Neural progenitor cell (in vitro differentiated cells): ENCODE measurements at regions not wholly inside any gene's neighbourhood (a gene's known extent, or its start where the extent isn't known, plus 50 kb on each side); places are given as distances from the start of the nearest gene placed in this dataset.
A peak's percentile ranks its signal among the peaks of the same experiment; 100 is the strongest.

Source experiments
- DNase-seq: peaks from one replicate; pipeline ENCODE4 v3.0.0-alpha.2; 2016; ENCODE audit warnings: low spot score
- H2AFZ ChIP-seq: fragments of 200-600 bp; sonication (generic); replicated peaks from 2 replicates; pipeline ENCODE4 v1.6.1; 2016; ENCODE audit warnings: antibody characterized with exemption
- H3F3A ChIP-seq: fragments of 200-600 bp; sonication (generic); 2 replicates; pipeline ENCODE4 v1.6.1; 2016; ENCODE audit warnings: antibody characterized with exemption, low read depth
- H3K27ac ChIP-seq: fragments of 200-600 bp; sonication (generic); 2 replicates; pipeline ENCODE4 v1.5.1; 2016; ENCODE audit warnings: mild to moderate bottlenecking
- H3K27me3 ChIP-seq: fragments of 200-600 bp; sonication (generic); 2 replicates; pipeline ENCODE4 v1.6.1; 2016; ENCODE audit warnings: mild to moderate bottlenecking, moderate library complexity
- H3K36me3 ChIP-seq: fragments of 200-600 bp; sonication (generic); 2 replicates; pipeline ENCODE4 v1.5.1; 2016
- H3K4me1 ChIP-seq: fragments of 200-600 bp; sonication (generic); 2 replicates; pipeline ENCODE4 v1.6.1; 2016; ENCODE audit warnings: mixed run types
- H3K4me2 ChIP-seq: fragments of 200-600 bp; sonication (generic); 2 replicates; pipeline ENCODE4 v1.6.1; 2016
- H3K4me3 ChIP-seq: fragments of 200-600 bp; sonication (generic); 2 replicates; pipeline ENCODE4 v1.5.1; 2016
- H3K79me2 ChIP-seq: fragments of 200-600 bp; sonication (generic); 2 replicates; pipeline ENCODE4 v1.6.1; 2016; ENCODE audit warnings: low read depth
- H3K9ac ChIP-seq: fragments of 200-600 bp; sonication (generic); 2 replicates; pipeline ENCODE4 v1.6.1; 2016
- H3K9me3 ChIP-seq: fragments of 200-600 bp; sonication (generic); 2 replicates; pipeline ENCODE4 v1.5.1; 2016; ENCODE audit warnings: low read depth
- H4K20me1 ChIP-seq: fragments of 200-600 bp; sonication (generic); 2 replicates; pipeline ENCODE4 v1.6.1; 2016; ENCODE audit warnings: low read depth
- H3K27ac Mint-ChIP-seq: 3 replicates; pipeline ENCODE4 v1.8.0; 2021; ENCODE audit warnings: mixed read lengths
- H3K27me3 Mint-ChIP-seq: 2 replicates; pipeline ENCODE4 v1.8.0; 2022; ENCODE audit warnings: low read depth, mild to moderate bottlenecking, inconsistent platforms, moderate library complexity, mixed read lengths; ENCODE audit not compliant: insufficient read depth
- H3K36me3 Mint-ChIP-seq: 3 replicates; pipeline ENCODE4 v1.8.0; 2021; ENCODE audit warnings: mixed read lengths
- H3K4me1 Mint-ChIP-seq: 3 replicates; pipeline ENCODE4 v1.8.0; 2021; ENCODE audit warnings: mixed read lengths
- H3K4me3 Mint-ChIP-seq: 3 replicates; pipeline ENCODE4 v1.8.0; 2021; ENCODE audit warnings: mild to moderate bottlenecking, moderate library complexity, mixed read lengths
- H3K9me3 Mint-ChIP-seq: 3 replicates; pipeline ENCODE4 v1.8.0; 2020; ENCODE audit warnings: mixed read lengths
- CTCF ChIP-seq: fragments of 200-600 bp; sonication (generic); IDR thresholded peaks from 2 replicates; pipeline ENCODE4 v1.5.1; 2017; ENCODE audit warnings: antibody characterized with exemption, mild to moderate bottlenecking
- EZH2 ChIP-seq: fragments of 200-600 bp; sonication (generic); IDR thresholded peaks from 2 replicates; pipeline ENCODE4 v1.6.1; 2017; ENCODE audit warnings: antibody characterized with exemption, mild to moderate bottlenecking, moderate library complexity
- EZH2phosphoT487 ChIP-seq: fragments of 200-600 bp; sonication (generic); IDR thresholded peaks from 2 replicates; pipeline ENCODE4 v1.6.1; 2017; ENCODE audit warnings: antibody characterized with exemption

- Histone ChIP-seq H3K36me3 (no peaks in the 10 kb centered on the region), H3K9me3 (no peaks in the 10 kb centered on the region), H3K27me3 (no peaks in the 10 kb centered on the region), H3K4me3 (no peak overlapping the region), H3K9ac (no peak overlapping the region), H4K20me1 (no peaks in the 10 kb centered on the region), H3K4me2 (no peak overlapping the region), H3F3A (no peaks in the 10 kb centered on the region), H2AFZ (no peak overlapping the region), H3K79me2 (no peaks in the 10 kb centered on the region), H3K27ac (no peak overlapping the region), H3K4me1 (no peaks in the 10 kb centered on the region)
- Mint-ChIP-seq H3K27ac (no peak overlapping the region), H3K36me3 (no peaks in the 10 kb centered on the region), H3K4me3 (no peak overlapping the region), H3K4me1 (no peaks in the 10 kb centered on the region), H3K9me3 (no peaks in the 10 kb centered on the region), H3K27me3 (no peaks in the 10 kb centered on the region)
- TF ChIP-seq CTCF (no peak), EZH2phosphoT487 (no peak), EZH2 (no peak)
- DNase-seq, result no peak
Observed at GRCh38 chr6:55049866-55050265, 124.4 kb upstream of the HCRTR2 start.

- no peaks in the 10 kb centered on the region for H4K20me1 ChIP-seq
- no peaks in the 10 kb centered on the region for H3K9me3 ChIP-seq
- peak overlapping the region; percentile 19 for H2AFZ ChIP-seq
- no peak overlapping the region for H3K9ac ChIP-seq
- no peak overlapping the region for H3K27ac Mint-ChIP-seq
- H3K9me3 Mint-ChIP-seq, result no peaks in the 10 kb centered on the region
- no peaks in the 10 kb centered on the region for H3K4me1 ChIP-seq
- no peaks in the 10 kb centered on the region for H3K27me3 ChIP-seq
- no peak overlapping the region for H3K4me3 ChIP-seq
- TF ChIP-seq CTCF, result no peak
- no peaks in the 10 kb centered on the region for H3K27me3 Mint-ChIP-seq
- H3F3A ChIP-seq, result no peaks in the 10 kb centered on the region
- no peak overlapping the region for H3K27ac ChIP-seq
- no peak for DNase-seq
- H3K79me2 ChIP-seq, result no peaks in the 10 kb centered on the region
- H3K36me3 Mint-ChIP-seq, result no peaks in the 10 kb centered on the region
- no peak overlapping the region for H3K4me3 Mint-ChIP-seq
- no peak overlapping the region for H3K4me2 ChIP-seq
- no peaks in the 10 kb centered on the region for H3K4me1 Mint-ChIP-seq
- no peaks in the 10 kb centered on the region for H3K36me3 ChIP-seq
Observed at GRCh38 chr6:55052846-55053245, 121.5 kb upstream of the HCRTR2 start.

- no peaks in the 10 kb centered on the region for H3K27me3 ChIP-seq
- Mint-ChIP-seq H3K4me1 (peaks cover 3% of the 10 kb centered on the region), H3K9me3 (peaks cover 9% of the 10 kb centered on the region), H3K4me3 (no peak overlapping the region), H3K27me3 (no peaks in the 10 kb centered on the region), H3K36me3 (no peaks in the 10 kb centered on the region), H3K27ac (no peak overlapping the region)
- no peak overlapping the region for H3K27ac ChIP-seq
- no peak for TF ChIP-seq CTCF
- no peak for TF ChIP-seq EZH2phosphoT487
- no peak for TF ChIP-seq EZH2
- H3K9ac ChIP-seq, result no peak overlapping the region
- H3K9me3 ChIP-seq, result no peaks in the 10 kb centered on the region
- H3F3A ChIP-seq, result no peaks in the 10 kb centered on the region
- H3K4me3 ChIP-seq, result no peak overlapping the region
- no peak for DNase-seq
- no peaks in the 10 kb centered on the region for H3K4me1 ChIP-seq
- H3K36me3 ChIP-seq, result peaks cover 2% of the 10 kb centered on the region
- no peaks in the 10 kb centered on the region for H4K20me1 ChIP-seq
- H2AFZ ChIP-seq, result no peak overlapping the region
- H3K79me2 ChIP-seq, result no peaks in the 10 kb centered on the region
- no peak overlapping the region for H3K4me2 ChIP-seq
Observed at GRCh38 chr6:55058682-55059081, 115.6 kb upstream of the HCRTR2 start.
